OCI-LY7 (cell line): ENCODE measurements at regions not wholly inside any gene's neighbourhood (a gene's known extent, or its start where the extent isn't known, plus 50 kb on each side); places are given as distances from the start of the nearest gene placed in this dataset.

Experiments used
- BruUV-seq: library from RNA; stranded (reverse); fragments of 400-500 nt; replicated peaks from 2 replicates; lab custom pipeline; 2021; lab: Mats Ljungman, UMichigan
- CTCF ChIA-PET: fragments of 300-600 bp; sonication (Branson Sonifier 250); formaldehyde crosslinking; loops from one replicate; lab custom pipeline; 2022; ENCODE audit warnings: antibody characterized with exemption; ENCODE audit not compliant: unreplicated experiment; lab: Charles Lee
- POLR2A ChIA-PET: fragments of 300-600 bp; sonication (Branson Sonifier 250); formaldehyde crosslinking; loops from one replicate; lab custom pipeline; 2022; ENCODE audit warnings: antibody characterized with exemption; lab: Charles Lee
- DNase-seq: peaks from one replicate; pipeline ENCODE4 v3.0.0-alpha.2; 2015; ENCODE audit warnings: low spot score
- H2AFZ ChIP-seq: fragments of 200-600 bp; sonication (generic), shearing (Covaris generic); 2 replicates; pipeline ENCODE4 v1.6.1; 2014; ENCODE audit warnings: mild to moderate bottlenecking, antibody characterized with exemption, low read length, moderate library complexity
- H3K27ac ChIP-seq: fragments of 200-600 bp; sonication (generic); 2 replicates; pipeline ENCODE4 v1.5.1; 2014; ENCODE audit warnings: mixed run types, low read depth, mild to moderate bottlenecking, moderate library complexity, low read length, inconsistent platforms; ENCODE audit not compliant: poor library complexity, severe bottlenecking
- H3K36me3 ChIP-seq: fragments of 200-600 bp; sonication (generic); 2 replicates; pipeline ENCODE4 v1.6.1; 2014; ENCODE audit warnings: mild to moderate bottlenecking, antibody characterized with exemption, low read length, moderate library complexity, mixed read lengths; ENCODE audit not compliant: insufficient read depth
- H3K4me1 ChIP-seq: fragments of 200-600 bp; sonication (generic); 2 replicates; pipeline ENCODE4 v1.5.1; 2014; ENCODE audit warnings: mild to moderate bottlenecking, low read length; ENCODE audit not compliant: insufficient read depth, poor library complexity, severe bottlenecking
- H3K4me2 ChIP-seq: fragments of 200-600 bp; sonication (generic); 2 replicates; pipeline ENCODE4 v1.6.1; 2014; ENCODE audit warnings: mild to moderate bottlenecking, low read length
- H3K4me3 ChIP-seq: fragments of 200-600 bp; sonication (generic); 2 replicates; pipeline ENCODE4 v1.5.1; 2014; ENCODE audit warnings: mild to moderate bottlenecking, low read depth, low read length; ENCODE audit not compliant: poor library complexity, severe bottlenecking
- H3K79me2 ChIP-seq: fragments of 200-600 bp; sonication (generic); 2 replicates; pipeline ENCODE4 v1.6.1; 2016; ENCODE audit warnings: low read depth, mild to moderate bottlenecking, low read length, moderate library complexity, mixed read lengths; ENCODE audit not compliant: insufficient read depth
- H3K9me2 ChIP-seq: fragments of 200-600 bp; sonication (generic); 2 replicates; pipeline ENCODE4 v1.6.1; 2016; ENCODE audit warnings: mild to moderate bottlenecking, low read length, mixed read lengths; ENCODE audit not compliant: insufficient read depth
- H3K9me3 ChIP-seq: fragments of 200-600 bp; sonication (generic); 2 replicates; pipeline ENCODE4 v1.6.1; 2014; ENCODE audit warnings: mild to moderate bottlenecking, mixed run types, low read length, mixed read lengths
- H4K20me1 ChIP-seq: fragments of 200-600 bp; sonication (generic); 2 replicates; pipeline ENCODE4 v1.6.1; 2014; ENCODE audit warnings: mild to moderate bottlenecking, antibody characterized with exemption, low read length, moderate library complexity, mixed read lengths; ENCODE audit not compliant: insufficient read depth
- EZH2phosphoT487 ChIP-seq: fragments of 200-600 bp; sonication (generic); IDR thresholded peaks from 2 replicates; pipeline ENCODE4 v1.6.1; 2018; ENCODE audit warnings: low read depth, borderline replicate concordance, mild to moderate bottlenecking, mixed run types, antibody characterized with exemption, low read length, moderate library complexity, mixed read lengths
- intact Hi-C: fragments of 100-400 bp; cut with micrococcal nuclease; formaldehyde crosslinking; loops from one replicate; pipeline ENCODE4 v1.10.0; 2022; ENCODE audit not compliant: unreplicated experiment
- TF ChIP-seq, protein P1 (sequence below): fragments of 200-600 bp; sonication (generic); conservative IDR thresholded peaks from 2 replicates; pipeline ENCODE4 v1.5.1; 2014; ENCODE audit warnings: mild to moderate bottlenecking, antibody characterized with exemption, low read length, moderate library complexity, mixed read lengths

- CTCF ChIA-PET = no interaction called here
- BruUV-seq = no TSS peak
- H4K20me1 ChIP-seq = no peaks in the 10 kb centered on the region
- H3K4me3 ChIP-seq = no peak overlapping the region
- no peaks in the 10 kb centered on the region for H3K4me1 ChIP-seq
- no peak overlapping the region for H3K27ac ChIP-seq
- no peak for TF ChIP-seq EZH2phosphoT487
- TF ChIP-seq, protein P1, sequence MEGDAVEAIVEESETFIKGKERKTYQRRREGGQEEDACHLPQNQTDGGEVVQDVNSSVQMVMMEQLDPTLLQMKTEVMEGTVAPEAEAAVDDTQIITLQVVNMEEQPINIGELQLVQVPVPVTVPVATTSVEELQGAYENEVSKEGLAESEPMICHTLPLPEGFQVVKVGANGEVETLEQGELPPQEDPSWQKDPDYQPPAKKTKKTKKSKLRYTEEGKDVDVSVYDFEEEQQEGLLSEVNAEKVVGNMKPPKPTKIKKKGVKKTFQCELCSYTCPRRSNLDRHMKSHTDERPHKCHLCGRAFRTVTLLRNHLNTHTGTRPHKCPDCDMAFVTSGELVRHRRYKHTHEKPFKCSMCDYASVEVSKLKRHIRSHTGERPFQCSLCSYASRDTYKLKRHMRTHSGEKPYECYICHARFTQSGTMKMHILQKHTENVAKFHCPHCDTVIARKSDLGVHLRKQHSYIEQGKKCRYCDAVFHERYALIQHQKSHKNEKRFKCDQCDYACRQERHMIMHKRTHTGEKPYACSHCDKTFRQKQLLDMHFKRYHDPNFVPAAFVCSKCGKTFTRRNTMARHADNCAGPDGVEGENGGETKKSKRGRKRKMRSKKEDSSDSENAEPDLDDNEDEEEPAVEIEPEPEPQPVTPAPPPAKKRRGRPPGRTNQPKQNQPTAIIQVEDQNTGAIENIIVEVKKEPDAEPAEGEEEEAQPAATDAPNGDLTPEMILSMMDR = no peak
- no peak for DNase-seq
- no peaks in the 10 kb centered on the region for H3K9me2 ChIP-seq
- H3K36me3 ChIP-seq = no peaks in the 10 kb centered on the region
- no peaks in the 10 kb centered on the region for H3K79me2 ChIP-seq
- no peak overlapping the region for H3K4me2 ChIP-seq
- POLR2A ChIA-PET = no interaction called here
- no peaks in the 10 kb centered on the region for H3K9me3 ChIP-seq
- no peak overlapping the region for H2AFZ ChIP-seq
- intact Hi-C loops = no loop called here
These were observed 86.4 kb upstream of the ID2 start for GRCh38 chr2:8595428-8595805.

DNA sequence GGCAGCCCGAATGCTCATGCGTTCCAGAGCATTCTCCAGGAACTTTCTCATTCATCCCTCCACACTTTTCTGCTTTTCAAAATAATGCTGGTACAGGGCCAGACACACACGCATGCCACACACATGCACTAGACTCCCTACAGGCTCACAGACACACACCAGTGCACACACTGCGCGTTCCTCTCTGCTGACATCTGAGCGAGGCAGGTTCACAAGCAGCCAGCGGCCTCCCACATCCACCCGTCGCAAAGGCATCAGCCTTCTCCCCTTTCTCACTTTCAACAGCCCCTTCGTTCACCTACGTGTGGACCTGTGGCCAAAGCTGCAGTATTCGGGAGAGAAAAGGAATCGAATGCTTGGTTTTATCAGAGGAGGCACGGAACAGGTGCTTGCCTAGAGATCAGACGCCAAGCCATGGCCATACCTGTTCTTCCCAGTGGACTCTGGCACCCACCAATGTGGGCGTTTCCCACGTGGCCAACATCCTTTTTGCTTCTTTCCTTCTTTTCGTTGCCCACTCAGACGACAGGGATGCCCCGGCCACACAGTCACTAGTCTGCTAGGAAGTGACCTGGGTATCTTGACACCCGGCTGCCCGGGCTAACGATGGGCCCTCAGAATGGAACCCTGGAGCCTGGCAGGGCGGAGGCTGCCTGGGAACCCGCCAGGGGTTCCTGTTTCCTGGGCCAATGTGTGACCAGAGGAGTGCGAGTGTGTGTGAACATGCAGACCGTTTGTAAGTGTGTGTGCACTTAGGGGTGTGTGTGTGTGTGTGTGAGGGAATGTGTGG, 85.8 kb upstream of the ID2 start:
- H3K9me3 ChIP-seq = no peaks in the 10 kb centered on the region
- H3K9me2 ChIP-seq = no peaks in the 10 kb centered on the region
- H3K4me3 ChIP-seq = no peak overlapping the region
- ChIA-PET CTCF (no interaction called here), POLR2A (no interaction called here)
- TF ChIP-seq, protein P1 = no peak
- TF ChIP-seq EZH2phosphoT487 = no peak
- no peaks in the 10 kb centered on the region for H4K20me1 ChIP-seq
- H3K4me2 ChIP-seq = no peak overlapping the region
- no peak overlapping the region for H3K27ac ChIP-seq
- no TSS peak for BruUV-seq
- H3K79me2 ChIP-seq = no peaks in the 10 kb centered on the region
- H3K36me3 ChIP-seq = no peaks in the 10 kb centered on the region
- intact Hi-C loops = no loop called here
- no peak for DNase-seq
- no peak overlapping the region for H2AFZ ChIP-seq
- no peaks in the 10 kb centered on the region for H3K4me1 ChIP-seq

GRCh38 chr2:8597094-8597493, 84.8 kb upstream of the ID2 start:
- Histone ChIP-seq H3K79me2 (no peaks in the 10 kb centered on the region), H3K36me3 (no peaks in the 10 kb centered on the region), H3K9me3 (no peaks in the 10 kb centered on the region), H3K27ac (no peak overlapping the region), H2AFZ (no peak overlapping the region), H3K4me1 (no peaks in the 10 kb centered on the region), H3K4me2 (no peak overlapping the region), H3K4me3 (no peak overlapping the region), H4K20me1 (no peaks in the 10 kb centered on the region), H3K9me2 (no peaks in the 10 kb centered on the region)
- ChIA-PET CTCF (no interaction called here), POLR2A (no interaction called here)
- no peak for TF ChIP-seq EZH2phosphoT487
- TF ChIP-seq, protein P1 = no peak
- intact Hi-C loops = no loop called here
- no TSS peak for BruUV-seq
- DNase-seq = no peak
